HG03575 (cell line): ENCODE measurements at regions not wholly inside any gene's neighbourhood (a gene's known extent, or its start where the extent isn't known, plus 50 kb on each side); places are given as distances from the start of the nearest gene placed in this dataset.

Source experiments
- ATAC-seq: cut with Tn5 transposase; IDR thresholded peaks from one replicate; pipeline ENCODE4 v1.9.1; 2021; ENCODE audit not compliant: unreplicated experiment, insufficient number of reproducible peaks, low FRiP score; ENCODE audit errors: extremely low read depth

GRCh38 chr9:118008246-118008645, 304.0 kb downstream of the TLR4 start:
- ATAC-seq, result no peak

DNA sequence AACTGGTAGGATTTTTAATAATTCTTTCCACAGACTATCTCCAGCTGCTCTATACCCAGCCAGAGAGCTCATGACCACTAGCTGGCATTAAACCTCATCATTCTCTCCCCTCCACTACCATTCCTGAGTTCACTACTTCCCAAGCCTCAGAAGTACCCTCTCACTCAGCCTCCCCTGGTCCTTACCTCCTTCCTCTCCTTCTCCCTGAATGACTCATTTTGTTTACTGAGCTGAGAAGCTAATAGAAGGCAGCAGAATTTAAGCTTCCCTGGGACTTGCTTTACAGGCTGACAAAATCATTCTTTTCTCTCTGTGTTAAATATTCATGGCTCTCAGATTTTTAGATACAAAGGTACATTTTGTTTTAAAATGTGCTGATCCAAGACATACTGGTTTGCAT, 305.4 kb downstream of the TLR4 start:
- ATAC-seq, result no peak

GRCh38 chr9:118017607-118018122, 313.5 kb downstream of the TLR4 start:
- no peak for ATAC-seq

DNA sequence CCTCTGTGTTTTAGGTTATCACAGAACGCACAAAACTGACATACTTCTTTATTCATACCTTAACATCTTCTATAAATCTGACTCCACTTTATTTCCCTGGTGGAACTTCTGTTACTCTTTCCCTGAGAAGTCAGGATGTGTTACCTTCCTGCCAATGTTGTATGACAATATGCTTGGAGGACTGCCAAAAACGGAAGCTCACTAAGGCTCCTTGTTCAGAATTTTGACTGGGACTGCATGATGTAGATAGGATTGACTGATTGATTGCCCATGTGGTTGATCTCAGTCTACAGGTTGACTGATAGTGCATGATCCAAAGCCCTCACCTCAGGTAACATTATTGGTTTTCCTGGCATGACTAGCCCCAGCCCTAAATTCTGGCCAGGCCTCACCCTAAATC, 319.4 kb downstream of the TLR4 start:
- no peak for ATAC-seq

- ATAC-seq, result no peak
Measured at GRCh38 chr9:118028225-118028624, 324.0 kb downstream of the TLR4 start.

DNA sequence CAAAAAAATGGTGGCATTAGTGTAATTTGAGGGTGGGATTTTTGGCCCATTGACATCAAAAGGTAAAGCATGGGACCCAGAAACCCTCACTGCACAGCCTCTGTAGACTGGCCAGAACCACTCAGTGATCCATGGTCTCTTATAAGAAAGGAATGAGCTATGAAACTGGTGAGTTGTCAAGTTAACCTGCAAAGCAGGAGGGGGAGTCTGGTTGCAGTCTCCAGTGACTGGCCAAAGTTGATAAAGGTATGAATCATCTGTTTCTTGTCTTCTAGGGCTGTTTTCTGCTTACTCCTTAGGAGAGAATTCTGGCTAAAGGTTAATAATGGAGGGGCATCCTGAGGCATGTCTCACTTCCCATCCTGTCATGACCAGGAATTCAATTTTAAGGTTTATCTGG, 325.2 kb downstream of the TLR4 start:
- no peak for ATAC-seq

DNA sequence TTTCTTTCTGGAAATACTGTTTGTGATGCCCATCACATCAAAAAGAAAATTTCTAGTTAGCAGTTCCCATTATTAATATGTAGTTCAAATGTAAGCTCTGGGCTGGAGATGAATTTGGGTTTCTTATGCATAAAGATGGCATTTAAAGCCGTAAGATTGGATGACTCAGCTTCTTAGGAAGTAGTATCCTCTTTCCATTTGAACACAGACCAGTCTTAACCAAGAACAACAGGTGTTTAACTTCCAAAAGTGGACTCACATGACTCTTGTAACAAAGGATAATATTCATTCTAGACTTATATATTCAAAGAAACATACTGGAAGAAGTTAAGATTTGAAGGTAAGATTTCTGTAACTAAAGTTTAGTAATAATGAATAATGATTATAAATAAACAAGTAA, 330.5 kb downstream of the TLR4 start:
- ATAC-seq, result no peak

DNA sequence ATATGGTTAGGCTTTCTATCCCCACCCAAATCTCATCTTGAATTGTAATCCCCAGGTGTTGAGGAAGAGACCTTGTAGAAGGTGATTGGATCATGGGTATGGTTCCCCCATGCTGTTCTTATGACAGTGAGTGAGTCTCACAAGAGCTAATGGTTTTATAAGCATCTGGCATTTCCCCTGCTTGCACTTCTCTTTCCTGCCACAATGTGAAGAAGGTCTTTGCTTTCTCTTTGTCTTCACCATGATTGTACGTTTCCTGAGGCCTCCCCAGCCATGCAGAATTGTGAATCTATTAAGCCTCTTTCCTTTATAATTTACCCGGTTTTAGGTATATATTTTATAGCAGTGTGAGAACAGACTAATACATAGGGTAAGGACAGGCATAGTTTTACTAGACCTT, 334.5 kb downstream of the TLR4 start:
- no peak for ATAC-seq

- no peak for ATAC-seq
Measured at GRCh38 chr9:118058227-118058626, 354.0 kb downstream of the TLR4 start.

DNA sequence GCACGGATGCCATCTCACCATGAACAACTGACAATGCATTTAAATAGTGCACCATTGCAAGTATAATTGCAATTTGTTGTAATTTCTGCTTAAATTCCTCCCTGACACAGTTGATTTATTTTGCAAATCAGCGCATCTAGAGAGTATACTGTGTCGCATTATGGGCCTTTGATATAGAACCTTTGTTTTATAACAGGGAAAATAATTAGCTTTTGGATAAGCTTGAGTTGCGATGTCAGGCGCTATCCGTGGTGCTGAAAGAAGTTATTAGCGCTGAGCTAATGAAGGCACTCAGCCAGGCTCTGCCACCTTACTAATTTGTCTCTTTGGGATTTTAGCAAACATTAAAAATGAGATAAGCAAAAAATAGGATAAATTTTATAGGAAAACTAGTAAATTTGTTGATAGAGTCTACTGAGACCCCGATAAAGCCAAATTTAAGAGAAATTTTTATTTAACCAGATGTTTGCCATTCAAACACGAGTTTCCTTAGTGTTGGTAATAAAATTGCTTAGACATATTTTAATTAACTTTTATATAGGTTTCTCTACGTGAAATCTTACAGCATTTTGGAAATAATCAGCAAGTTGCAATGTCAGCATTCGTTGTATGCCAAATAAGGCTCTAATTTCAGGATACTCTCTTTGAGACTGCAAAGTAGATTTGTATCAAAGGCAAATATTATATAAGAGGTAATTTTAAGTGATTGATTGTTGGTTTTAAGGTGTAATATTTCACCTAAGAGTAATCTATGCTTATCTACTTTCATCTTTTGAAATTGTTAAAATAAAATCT, 355.5 kb downstream of the TLR4 start:
- no peak for ATAC-seq

GRCh38 chr9:118083161-118083560, 379.0 kb downstream of the TLR4 start:
- no peak for ATAC-seq

GRCh38 chr9:118088090-118088489, 383.9 kb downstream of the TLR4 start:
- no peak for ATAC-seq

DNA sequence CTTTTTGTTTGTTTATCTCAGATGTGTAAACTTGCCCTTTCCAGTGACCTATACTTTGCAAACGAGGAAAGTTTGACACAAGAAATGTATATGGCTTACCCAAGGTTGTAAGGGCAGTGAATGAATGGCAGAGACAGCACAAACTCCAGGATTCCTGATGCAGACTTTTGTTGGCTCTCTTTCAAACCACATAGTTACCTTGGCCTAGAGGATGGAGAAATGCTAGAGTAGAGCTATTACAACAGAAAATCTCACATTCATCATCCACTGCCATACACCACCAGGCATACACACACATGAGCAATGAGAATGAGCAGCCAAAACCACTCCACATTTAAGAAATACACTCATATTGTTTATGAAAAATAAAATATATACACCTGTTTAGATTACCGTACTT, 387.0 kb downstream of the TLR4 start:
- no peak for ATAC-seq

DNA sequence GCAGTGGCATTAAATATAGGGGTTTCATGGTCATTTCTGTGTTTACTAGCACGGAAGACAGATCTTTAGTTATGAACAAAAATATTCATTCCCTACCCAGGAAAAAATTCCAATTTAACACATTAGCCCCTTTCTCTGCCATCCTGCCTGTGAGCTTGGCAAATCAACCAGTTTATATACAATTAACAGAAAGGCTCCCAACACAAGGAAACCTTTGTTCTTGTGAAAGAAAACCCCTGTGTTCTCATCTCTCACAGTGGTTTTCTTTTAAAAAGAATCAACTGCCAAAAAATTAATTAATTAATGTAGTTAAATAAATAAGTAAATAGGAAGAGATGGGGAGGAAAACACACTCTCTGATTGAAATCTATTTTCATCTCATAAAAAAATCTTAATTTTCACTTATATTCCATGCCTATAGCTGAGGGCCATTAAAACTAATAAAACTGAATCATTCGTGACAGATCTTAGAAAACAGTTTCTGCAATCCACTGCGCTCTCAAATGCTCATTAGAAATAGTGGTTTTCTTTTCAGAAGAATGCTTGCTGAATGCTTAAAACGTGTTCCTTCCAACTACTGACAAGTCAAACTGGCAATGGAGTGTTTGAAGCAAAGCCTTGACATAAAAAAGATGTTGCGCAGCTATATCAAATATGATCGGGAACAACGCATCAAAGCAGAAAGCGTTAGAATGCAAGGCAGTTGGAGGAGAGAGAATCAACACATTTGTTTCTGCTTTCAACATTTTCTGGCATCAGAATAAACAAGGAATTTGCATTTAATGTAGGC, 387.7 kb downstream of the TLR4 start:
- ATAC-seq, result no peak

DNA sequence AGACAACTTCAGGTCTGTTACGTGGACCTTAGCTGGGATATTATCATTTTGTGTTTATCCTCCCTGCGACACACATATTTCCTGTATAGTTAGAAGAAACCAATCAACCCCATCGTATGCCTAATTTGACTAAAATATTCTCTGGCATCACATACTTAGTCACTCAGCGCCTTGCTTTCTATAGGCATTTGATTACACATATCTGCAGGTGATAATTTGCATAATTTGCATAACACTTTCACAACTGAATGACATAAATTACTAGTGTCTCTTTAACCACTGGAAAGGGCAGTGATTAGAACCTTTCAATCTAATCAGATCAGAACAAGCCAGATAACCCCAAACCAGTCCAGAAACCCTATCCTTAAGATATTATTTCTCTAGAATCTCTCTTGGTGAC, 390.2 kb downstream of the TLR4 start:
- no peak for ATAC-seq

DNA sequence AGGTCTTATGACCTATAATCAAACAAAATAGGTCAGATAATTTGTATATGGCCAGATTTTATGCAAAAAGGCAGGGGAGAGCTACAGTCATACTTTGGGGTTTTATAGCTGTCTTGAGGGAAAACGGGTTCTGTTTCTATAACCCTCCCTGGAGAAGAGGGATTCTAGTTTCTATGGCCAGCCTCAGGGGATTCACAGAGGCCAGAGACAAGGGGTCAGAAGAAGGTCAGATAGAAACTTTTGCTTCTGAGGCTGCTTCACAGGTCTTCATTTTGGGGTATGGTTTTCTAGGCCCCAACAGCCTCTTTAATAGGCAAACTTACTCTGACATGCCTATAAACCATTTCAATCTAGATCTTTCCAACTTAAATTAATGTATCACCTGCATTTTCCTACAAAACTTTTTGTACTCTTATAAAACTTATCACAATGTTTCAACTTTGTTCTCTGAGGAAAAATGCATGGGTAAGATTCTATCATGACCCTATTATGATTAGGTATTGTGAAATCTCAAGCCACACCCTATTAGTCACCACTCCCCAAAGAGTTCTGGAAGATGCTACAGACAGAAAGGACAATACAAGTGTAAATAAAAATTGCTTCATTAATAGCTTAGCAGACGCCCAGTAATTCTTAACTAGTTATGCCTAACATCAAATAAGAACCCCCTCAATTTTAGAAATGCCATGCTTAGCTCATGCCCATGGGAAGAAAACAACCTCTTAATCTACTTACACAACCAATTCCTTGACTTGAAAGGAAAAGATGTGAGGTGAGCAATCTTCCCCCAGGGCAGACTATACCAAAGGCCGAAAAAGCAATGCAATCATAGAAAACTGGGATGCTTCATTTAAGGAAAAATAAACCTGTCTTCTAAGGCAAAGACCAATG, 396.6 kb downstream of the TLR4 start:
- no peak for ATAC-seq

GRCh38 chr9:118104363-118104762, 400.2 kb downstream of the TLR4 start:
- ATAC-seq, result no peak

DNA sequence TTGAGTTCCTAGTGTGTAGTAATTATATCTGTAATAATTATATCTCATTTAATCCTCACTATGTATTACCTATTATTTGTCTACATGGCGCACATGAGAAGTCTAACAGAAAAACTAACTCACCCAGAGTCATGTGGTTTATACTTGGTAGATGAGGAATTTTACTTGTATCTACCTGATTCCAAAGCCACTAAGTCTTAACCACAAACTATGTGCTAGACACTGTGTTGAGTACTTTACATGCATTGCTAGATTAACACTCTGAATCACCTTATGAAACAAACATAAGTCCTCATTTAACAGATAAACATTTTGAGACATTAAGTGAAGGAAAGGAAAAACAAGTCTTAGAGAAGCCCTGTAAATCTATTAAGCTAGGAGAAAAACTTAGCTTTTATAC, 404.8 kb downstream of the TLR4 start:
- no peak for ATAC-seq

GRCh38 chr9:118109542-118109941, 405.3 kb downstream of the TLR4 start:
- ATAC-seq, result no peak
